Activated T-cell treated with anti-CD3 and anti-CD28 coated beads, Interleukin-2, amount 50 U/mL, for 72 hours (primary cell): ENCODE measurements at regions not wholly inside any gene's neighbourhood (a gene's known extent, or its start where the extent isn't known, plus 50 kb on each side); places are given as distances from the start of the nearest gene placed in this dataset.
A peak's percentile ranks its signal among the peaks of the same experiment; 100 is the strongest.

Experiments
- ATAC-seq, 2 donors: fragments of 150-1000 bp; cut with Tn5 transposase; replicated peaks in 1 of 2; 2 replicates each; pipeline ENCODE4 v1.10.0; 2021; ENCODE audit warnings: moderate library complexity in 2 of 2, mild to moderate bottlenecking in 1 of 2
- DNase-seq, 2 donors: peaks; one replicate each; pipeline ENCODE4 v3.0.0; 2021 to 2022; ENCODE audit warnings: mixed read lengths in 1 of 2
- H3K27ac Mint-ChIP-seq: one replicate; pipeline ENCODE4 v1.8.0; 2022; ENCODE audit warnings: mild to moderate bottlenecking, moderate library complexity, mixed read lengths
- H3K27me3 Mint-ChIP-seq: one replicate; pipeline ENCODE4 v1.8.0; 2022; ENCODE audit warnings: low read depth, mixed read lengths
- H3K36me3 Mint-ChIP-seq, 2 donors: one replicate each; pipeline ENCODE4 v1.8.0; 2022; ENCODE audit warnings: mixed read lengths in 2 of 2, mild to moderate bottlenecking in 1 of 2; ENCODE audit not compliant: insufficient read depth in 2 of 2
- H3K4me1 Mint-ChIP-seq: one replicate; pipeline ENCODE4 v1.8.0; 2022; ENCODE audit warnings: low read depth, mixed read lengths
- H3K4me3 Mint-ChIP-seq, 2 donors: one replicate each; pipeline ENCODE4 v1.8.0; 2022; ENCODE audit warnings: mild to moderate bottlenecking in 2 of 2, mixed read lengths in 2 of 2, moderate library complexity in 2 of 2
- H3K9me3 Mint-ChIP-seq, 2 donors: one replicate each; pipeline ENCODE4 v1.8.0; 2022; ENCODE audit warnings: mixed read lengths in 2 of 2

GRCh38 chr21:28522014-28522799 is 470.5 kb downstream of the LTN1 start:
- Mint-ChIP-seq H3K27ac (no peak overlapping the region), H3K4me1 (no peaks in the 10 kb centered on the region), H3K4me3 (no peak overlapping the region), H3K27me3 (no peaks in the 10 kb centered on the region), H3K9me3 (no peaks in the 10 kb centered on the region), H3K36me3 (no peaks in the 10 kb centered on the region)
- ATAC-seq: peak; percentile 36 to 67
- DNase-seq: no peak

DNA sequence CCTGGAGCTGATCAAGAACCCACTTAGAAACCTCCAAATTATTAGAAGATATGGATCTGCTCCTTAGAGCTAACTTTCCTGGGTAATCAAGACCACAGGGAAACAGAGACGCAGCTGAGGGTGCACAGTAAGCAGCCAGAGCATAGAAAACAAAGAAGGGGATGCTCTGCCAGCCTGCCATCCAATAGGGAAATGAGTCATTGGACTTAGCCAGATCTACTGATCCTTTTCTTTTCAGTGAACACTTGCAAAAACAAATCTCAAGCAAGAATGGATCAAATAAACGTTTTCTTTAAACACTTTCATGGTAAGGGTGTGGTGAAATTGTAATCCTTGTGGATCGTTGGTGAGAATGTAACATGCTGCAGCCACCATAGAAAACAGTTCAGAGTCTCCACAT is 474.0 kb downstream of the LTN1 start:
- no peaks in the 10 kb centered on the region for H3K36me3 Mint-ChIP-seq
- no peak for ATAC-seq
- H3K27me3 Mint-ChIP-seq: no peaks in the 10 kb centered on the region
- H3K27ac Mint-ChIP-seq: no peak overlapping the region
- no peak overlapping the region for H3K4me3 Mint-ChIP-seq
- no peaks in the 10 kb centered on the region for H3K4me1 Mint-ChIP-seq
- no peak for DNase-seq
- H3K9me3 Mint-ChIP-seq: no peaks in the 10 kb centered on the region

- no peaks in the 10 kb centered on the region for H3K9me3 Mint-ChIP-seq
- H3K27me3 Mint-ChIP-seq: no peaks in the 10 kb centered on the region
- ATAC-seq (peak; percentile 98 to 99), DNase-seq (peak; percentile 66 to 68)
- H3K27ac Mint-ChIP-seq: no peak overlapping the region
- no peak overlapping the region for H3K4me3 Mint-ChIP-seq
- no peaks in the 10 kb centered on the region for H3K36me3 Mint-ChIP-seq
- no peaks in the 10 kb centered on the region for H3K4me1 Mint-ChIP-seq
Observed at GRCh38 chr21:28516991-28517592, 475.6 kb downstream of the LTN1 start.

GRCh38 chr21:28516021-28516420 is 476.7 kb downstream of the LTN1 start:
- ATAC-seq (no peak), DNase-seq (no peak)
- H3K9me3 Mint-ChIP-seq: no peaks in the 10 kb centered on the region
- no peaks in the 10 kb centered on the region for H3K36me3 Mint-ChIP-seq
- no peak overlapping the region for H3K4me3 Mint-ChIP-seq
- no peaks in the 10 kb centered on the region for H3K27me3 Mint-ChIP-seq
- no peaks in the 10 kb centered on the region for H3K4me1 Mint-ChIP-seq
- H3K27ac Mint-ChIP-seq: no peak overlapping the region

- DNase-seq: no peak
- Mint-ChIP-seq H3K4me3 (no peak overlapping the region), H3K36me3 (no peaks in the 10 kb centered on the region), H3K4me1 (no peaks in the 10 kb centered on the region), H3K27ac (no peak overlapping the region), H3K27me3 (no peaks in the 10 kb centered on the region), H3K9me3 (no peaks in the 10 kb centered on the region)
- no peak for ATAC-seq
Observed at GRCh38 chr21:28513428-28513827, 479.2 kb downstream of the LTN1 start.

GRCh38 chr21:28509031-28509430 is 483.6 kb downstream of the LTN1 start:
- no peak overlapping the region for H3K4me3 Mint-ChIP-seq
- H3K36me3 Mint-ChIP-seq: peaks cover 2 to 4% of the 10 kb centered on the region in 2 donors
- no peak for ATAC-seq
- DNase-seq: no peak
- no peaks in the 10 kb centered on the region for H3K4me1 Mint-ChIP-seq
- no peaks in the 10 kb centered on the region for H3K27me3 Mint-ChIP-seq
- H3K9me3 Mint-ChIP-seq: peaks cover 4 to 6% of the 10 kb centered on the region in 2 donors
- H3K27ac Mint-ChIP-seq: no peak overlapping the region

- ATAC-seq (no peak), DNase-seq (no peak)
- Mint-ChIP-seq H3K4me1 (no peaks in the 10 kb centered on the region), H3K36me3 (peaks cover 2 to 4% of the 10 kb centered on the region in 2 donors), H3K27me3 (no peaks in the 10 kb centered on the region), H3K4me3 (no peak overlapping the region), H3K9me3 (peaks cover 4 to 6% of the 10 kb centered on the region in 2 donors), H3K27ac (no peak overlapping the region)
Observed at GRCh38 chr21:28508126-28508525, 484.6 kb downstream of the LTN1 start.

DNA sequence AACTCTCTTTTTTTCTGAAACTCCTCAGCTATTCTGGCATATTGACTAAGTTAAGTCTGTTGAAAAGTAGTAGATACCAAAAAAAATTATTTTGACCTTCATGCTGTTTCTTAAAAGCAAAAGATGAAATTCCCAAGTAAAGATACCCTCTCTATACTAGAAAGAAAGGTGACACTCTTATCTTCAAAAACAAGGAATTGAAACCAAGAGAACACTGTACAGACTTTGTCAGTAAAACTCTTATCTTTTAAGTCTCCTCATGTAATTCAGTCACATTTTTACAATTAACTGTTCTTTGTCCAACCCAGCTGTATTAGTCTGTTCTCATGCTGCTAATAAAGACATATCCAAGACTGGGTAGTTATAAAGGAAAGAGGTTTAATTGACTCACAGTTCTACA is 496.2 kb downstream of the LTN1 start:
- no peaks in the 10 kb centered on the region for H3K36me3 Mint-ChIP-seq
- ATAC-seq (no peak), DNase-seq (no peak)
- H3K4me1 Mint-ChIP-seq: no peaks in the 10 kb centered on the region
- H3K4me3 Mint-ChIP-seq: no peak overlapping the region
- H3K27ac Mint-ChIP-seq: peak overlapping the region; percentile 2
- peaks cover 0 to 2% of the 10 kb centered on the region in 2 donors for H3K9me3 Mint-ChIP-seq
- no peaks in the 10 kb centered on the region for H3K27me3 Mint-ChIP-seq

DNA sequence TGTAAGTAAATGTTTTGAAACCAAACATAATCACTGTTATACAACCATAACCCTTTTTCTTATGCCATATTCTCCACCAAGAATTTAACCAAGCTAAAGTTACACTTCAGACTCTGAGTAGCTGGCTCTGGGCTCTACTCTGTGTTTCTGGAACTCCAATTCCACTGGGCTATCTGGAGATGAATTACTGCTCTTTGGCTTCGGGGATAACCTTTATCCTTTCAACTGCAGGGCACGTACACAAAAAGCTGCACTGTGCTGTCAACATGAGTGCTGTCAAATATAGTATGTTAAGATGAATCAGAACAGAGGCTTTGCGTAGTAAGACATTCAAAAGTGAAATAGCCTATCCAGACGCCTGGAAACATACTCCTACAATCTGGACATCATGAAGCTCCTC is 500.6 kb downstream of the LTN1 start:
- H3K9me3 Mint-ChIP-seq: no peaks in the 10 kb centered on the region
- no peaks in the 10 kb centered on the region for H3K36me3 Mint-ChIP-seq
- H3K4me1 Mint-ChIP-seq: no peaks in the 10 kb centered on the region
- no peak overlapping the region for H3K27ac Mint-ChIP-seq
- H3K4me3 Mint-ChIP-seq: no peak overlapping the region
- H3K27me3 Mint-ChIP-seq: no peaks in the 10 kb centered on the region
- ATAC-seq (no peak), DNase-seq (no peak)

GRCh38 chr21:28489821-28490350 is 502.8 kb downstream of the LTN1 start:
- DNase-seq (no peak), ATAC-seq (no peak)
- no peaks in the 10 kb centered on the region for H3K9me3 Mint-ChIP-seq
- no peak overlapping the region for H3K4me3 Mint-ChIP-seq
- no peaks in the 10 kb centered on the region for H3K36me3 Mint-ChIP-seq
- H3K27me3 Mint-ChIP-seq: no peaks in the 10 kb centered on the region
- H3K27ac Mint-ChIP-seq: no peak overlapping the region
- no peaks in the 10 kb centered on the region for H3K4me1 Mint-ChIP-seq

DNA sequence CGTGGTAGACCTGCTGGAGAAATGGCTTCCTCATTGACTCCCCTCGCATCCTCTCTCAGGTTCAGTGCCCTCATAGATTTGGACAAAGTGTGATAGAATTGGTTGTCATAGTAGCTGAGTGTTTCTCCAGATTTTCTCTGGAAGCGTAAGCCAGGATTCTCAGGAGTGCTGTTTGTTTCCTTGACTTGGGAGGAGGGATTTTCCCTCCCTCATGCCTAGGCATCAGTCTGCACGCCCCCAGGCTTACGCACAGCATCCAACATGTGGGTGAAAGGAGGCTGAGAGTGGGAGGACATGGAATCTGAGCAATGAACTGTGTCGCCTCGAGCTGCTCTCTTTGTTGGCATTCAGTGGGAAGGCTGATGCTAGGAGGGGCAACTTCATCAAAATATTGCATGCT is 503.5 kb downstream of the LTN1 start:
- Mint-ChIP-seq H3K4me3 (no peak overlapping the region), H3K36me3 (no peaks in the 10 kb centered on the region), H3K9me3 (no peaks in the 10 kb centered on the region), H3K27ac (no peak overlapping the region), H3K4me1 (no peaks in the 10 kb centered on the region), H3K27me3 (no peaks in the 10 kb centered on the region)
- DNase-seq: no peak
- ATAC-seq: no peak

DNA sequence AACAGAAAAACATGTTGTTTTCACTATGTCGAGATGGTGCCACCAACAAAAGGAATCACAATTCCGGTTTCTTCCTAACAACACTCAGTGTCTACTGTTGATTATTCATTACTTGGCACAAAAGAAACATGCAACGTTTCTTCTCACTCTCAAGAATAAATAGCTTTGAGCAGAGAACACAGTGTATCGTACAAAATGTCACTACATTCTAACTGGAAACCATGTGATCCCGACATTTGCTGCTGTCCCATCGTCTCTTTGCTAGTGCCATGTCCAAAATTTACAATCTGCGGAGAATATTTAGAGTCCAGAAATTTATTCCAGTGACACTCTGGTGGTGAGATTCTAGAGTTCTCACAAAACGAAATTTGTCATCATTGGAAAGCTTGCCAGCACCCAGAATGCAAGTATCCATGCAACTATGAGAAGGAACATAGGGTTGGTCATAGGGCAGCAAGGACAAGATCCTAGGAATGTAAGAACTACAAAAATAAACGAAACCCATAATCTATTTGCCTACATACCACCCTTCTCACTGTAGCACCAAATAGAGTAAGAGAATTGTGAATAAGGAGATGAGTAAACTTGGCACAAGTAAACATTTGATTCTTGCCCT is 505.1 kb downstream of the LTN1 start:
- no peaks in the 10 kb centered on the region for H3K36me3 Mint-ChIP-seq
- no peaks in the 10 kb centered on the region for H3K9me3 Mint-ChIP-seq
- DNase-seq: no peak
- no peaks in the 10 kb centered on the region for H3K27me3 Mint-ChIP-seq
- no peak overlapping the region for H3K27ac Mint-ChIP-seq
- H3K4me1 Mint-ChIP-seq: no peaks in the 10 kb centered on the region
- no peak overlapping the region for H3K4me3 Mint-ChIP-seq
- ATAC-seq: no peak

- H3K27ac Mint-ChIP-seq: no peak overlapping the region
- no peak for DNase-seq
Observed at GRCh38 chr21:28485301-28486022, 507.2 kb downstream of the LTN1 start.

More at GRCh38 chr21:28485301-28486022, 507.2 kb downstream of the LTN1 start:
- H3K27me3 Mint-ChIP-seq: no peaks in the 10 kb centered on the region
- ATAC-seq: no peak
- H3K9me3 Mint-ChIP-seq: no peaks in the 10 kb centered on the region
- H3K36me3 Mint-ChIP-seq: no peaks in the 10 kb centered on the region
- H3K4me1 Mint-ChIP-seq: no peaks in the 10 kb centered on the region
- H3K4me3 Mint-ChIP-seq: no peak overlapping the region
